ENCODE measurements at regions not wholly inside any gene's neighbourhood (a gene's known extent, or its start where the extent isn't known, plus 50 kb on each side); places are given as distances from the start of the nearest gene placed in this dataset.

DNA sequence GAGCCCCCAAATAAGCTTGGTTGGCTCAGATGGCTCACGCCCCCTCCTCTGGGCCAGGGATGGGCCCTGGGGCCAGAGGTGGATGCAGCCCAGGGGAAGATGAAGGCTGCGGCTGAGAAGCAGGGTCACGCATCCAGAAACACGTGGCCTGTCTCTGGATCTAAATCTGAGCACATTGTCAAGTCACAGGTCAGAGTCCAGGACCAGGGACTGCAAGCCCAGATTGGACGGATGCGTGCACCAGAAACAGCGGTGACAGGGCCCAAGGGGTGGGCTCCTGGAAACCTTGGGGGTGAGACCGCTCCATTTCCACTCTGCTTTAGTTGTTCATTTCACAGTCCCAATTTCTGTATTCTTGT lies 226.2 kb downstream of the ACKR3 start:
- DNase-seq (ENCODE audit: low read depth in 2 of 2), result no peak

DNA sequence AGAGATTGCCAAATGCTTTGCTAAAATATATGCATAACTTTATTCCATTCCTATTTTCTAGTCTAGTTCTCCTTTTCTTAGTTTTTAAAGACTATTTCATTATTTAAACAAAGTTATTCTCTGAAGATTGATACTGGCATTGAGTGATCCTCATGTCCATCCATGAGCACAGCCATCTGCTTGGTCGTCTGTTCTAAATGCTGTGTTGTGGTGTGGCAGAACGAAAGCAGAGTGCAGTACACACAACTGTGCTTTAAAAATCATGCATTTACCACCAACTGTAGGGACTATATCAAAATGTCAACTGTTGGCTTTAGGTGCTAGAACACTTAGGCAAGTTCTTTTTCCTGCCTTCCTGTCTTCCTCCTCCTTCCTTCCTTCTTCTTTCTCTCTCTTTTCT lies 226.6 kb downstream of the ACKR3 start:
- DNase-seq (ENCODE audit: low read depth in 2 of 2), result no peak

DNA sequence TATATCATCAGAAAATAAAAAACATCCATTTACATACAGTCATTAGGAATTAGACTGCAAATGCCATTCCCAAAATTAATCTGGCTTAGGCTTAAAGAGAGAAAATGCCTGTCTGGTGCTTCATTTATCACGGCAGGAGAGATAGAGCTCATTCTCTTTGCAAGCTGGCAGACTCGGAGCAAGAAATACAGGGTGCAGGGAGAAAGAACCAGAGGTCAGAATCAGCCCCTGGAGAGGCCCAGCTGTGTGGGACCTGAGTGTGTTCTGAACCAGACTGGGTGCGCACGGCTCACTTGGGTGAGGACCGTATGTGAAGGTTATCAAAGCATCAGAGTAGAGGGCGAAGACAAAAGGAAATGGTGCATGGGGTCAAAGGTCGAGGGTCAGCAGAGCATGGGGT lies 227.8 kb downstream of the ACKR3 start:
- DNase-seq (ENCODE audit: low read depth in 2 of 2), result no peak

DNA sequence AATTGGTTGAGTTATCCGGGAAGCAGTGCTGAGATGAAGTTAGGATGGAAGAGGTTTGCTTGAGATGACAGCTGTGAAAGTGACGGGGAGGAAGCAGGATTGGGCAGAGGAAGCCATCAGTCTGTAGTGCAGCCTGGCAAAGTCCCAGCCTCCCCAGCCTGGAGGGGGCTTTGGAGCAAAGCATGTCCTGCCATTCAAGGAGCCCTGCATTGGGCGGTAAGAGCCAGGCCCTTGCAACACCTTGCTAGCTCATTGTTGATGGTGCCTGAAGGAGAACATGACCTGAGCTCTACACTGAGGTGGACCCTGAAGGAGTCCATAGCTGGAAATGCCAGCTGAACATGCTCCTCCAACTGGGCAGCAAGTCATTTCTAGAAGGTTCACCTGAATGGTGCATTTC lies 228.9 kb downstream of the ACKR3 start:
- DNase-seq (ENCODE audit: low read depth in 2 of 2), result no peak

DNA sequence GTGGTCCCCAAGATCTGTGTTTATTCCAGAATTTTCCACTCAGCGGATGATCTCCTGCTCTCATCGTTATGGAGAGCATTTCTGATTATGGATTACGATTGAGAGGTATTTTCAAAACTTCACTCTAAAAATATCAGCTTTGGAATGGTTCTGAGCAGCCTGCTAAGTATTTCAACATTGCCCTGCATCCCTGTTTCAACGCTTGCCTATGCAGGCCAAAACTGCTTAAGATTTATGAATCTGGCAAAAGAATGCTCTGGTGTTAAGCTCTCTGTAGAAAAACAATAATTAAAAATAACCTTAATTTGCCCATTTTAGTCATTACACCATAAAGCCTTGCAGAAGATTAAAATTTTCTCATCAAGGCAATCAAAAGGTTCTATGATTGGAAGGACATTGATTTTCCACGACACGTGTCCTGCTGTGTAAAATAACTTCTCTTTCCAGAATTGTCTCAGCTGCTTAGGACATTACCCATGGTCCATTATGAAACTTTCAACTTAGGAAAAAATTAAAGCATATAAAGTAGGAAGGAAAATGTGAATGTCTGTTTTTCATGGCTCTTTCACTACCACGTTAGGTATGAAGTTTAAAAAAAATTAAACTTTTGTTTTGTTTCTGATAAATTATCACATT lies 229.9 kb downstream of the ACKR3 start:
- no peak for DNase-seq (ENCODE audit: low read depth in 2 of 2)

DNA sequence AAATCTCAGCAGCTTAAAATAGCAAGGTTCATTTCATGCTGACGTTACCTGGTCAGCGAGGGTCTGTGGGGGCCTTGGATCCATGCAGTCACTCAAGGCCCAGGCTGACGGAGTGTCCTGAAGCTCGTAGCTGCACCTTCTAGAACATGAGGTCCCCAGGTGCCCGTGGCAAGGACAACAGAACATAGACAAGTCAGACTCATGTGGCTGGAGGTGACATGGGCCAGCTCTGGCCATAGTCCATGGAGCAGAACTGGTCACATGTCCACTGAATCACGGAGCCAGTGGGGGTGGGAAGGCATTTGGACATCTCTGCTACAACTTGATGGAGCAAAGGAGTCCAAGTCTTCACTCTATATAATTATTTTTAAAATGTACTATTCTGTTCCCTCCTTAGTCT lies 233.2 kb downstream of the ACKR3 start:
- no peak for DNase-seq (ENCODE audit: low read depth in 2 of 2)

DNA sequence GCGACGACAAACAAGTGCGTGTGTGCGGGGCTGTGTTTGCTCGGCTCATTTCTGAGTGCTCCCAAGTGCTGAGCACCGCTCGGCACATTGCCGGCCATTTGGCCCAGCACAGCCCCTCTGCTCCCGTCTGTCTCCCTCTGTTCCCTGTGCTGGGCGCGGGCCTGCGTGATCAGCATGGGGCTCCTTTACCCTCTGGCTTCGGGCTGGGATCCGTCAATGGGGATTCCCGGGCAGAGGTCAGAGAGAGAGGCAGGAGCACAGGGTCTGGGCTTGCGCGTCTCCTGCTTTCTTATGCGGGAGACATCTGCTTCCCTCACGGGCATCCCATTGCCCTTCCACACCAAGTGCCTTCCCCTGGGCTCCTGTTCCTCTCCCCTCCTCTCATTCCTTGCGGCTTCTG lies 234.0 kb downstream of the ACKR3 start:
- DNase-seq (ENCODE audit: low read depth in 2 of 2), result no peak

DNA sequence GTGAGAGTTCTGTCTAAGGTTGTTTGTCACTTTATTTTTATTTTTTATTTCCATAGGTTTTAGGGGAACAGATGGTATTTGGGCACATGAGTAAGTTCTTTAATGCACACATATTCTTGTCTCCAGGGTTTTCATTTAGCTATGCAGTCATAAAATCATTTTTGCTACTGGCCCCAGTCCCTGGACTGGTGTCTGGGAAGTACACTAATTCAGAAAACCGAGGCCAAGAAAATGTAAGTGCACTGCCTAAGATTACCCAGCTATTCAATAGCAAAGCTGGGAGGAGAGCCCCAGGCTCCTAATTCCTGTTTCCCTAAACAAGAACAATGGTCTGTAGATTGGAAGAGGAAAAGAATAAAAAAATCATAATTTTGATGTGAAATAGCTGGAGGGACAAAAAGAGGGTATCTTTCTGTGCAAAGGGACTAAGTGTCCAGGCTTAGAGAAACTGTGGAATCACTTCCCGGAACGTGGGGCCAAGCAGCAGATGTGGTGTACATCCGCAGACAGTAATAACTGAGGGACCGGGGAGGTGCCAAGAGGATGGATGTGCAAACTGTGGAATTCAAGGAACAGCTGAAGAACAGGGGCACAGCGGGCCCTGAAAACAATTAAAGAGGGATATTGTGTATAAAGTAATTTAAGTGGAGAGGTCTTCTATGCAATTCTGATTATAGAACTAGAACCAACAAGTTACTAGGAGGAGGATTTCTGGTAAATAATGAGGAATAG lies 236.3 kb downstream of the ACKR3 start:
- DNase-seq (ENCODE audit: low read depth in 2 of 2), result no peak

DNA sequence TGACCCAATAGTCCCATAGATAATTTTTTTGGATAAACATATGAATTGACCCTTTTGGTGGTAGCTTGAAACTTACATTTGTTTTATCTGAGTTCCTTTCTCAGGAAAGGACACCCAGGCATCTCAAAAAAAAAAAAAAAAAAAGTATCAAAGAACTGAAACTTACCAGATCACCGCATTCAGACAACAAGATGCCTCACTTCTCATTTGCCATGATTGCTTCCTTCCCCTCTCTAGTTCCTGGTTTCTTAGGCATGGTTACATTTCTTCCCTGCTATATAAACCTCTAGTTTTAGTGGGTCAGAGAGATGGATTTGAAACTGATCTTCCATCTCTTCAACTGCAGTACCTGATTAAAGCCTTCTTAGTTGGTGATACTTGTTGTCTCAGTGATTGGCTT lies 240.1 kb downstream of the ACKR3 start:
- no peak for DNase-seq (ENCODE audit: low read depth in 2 of 2)

DNA sequence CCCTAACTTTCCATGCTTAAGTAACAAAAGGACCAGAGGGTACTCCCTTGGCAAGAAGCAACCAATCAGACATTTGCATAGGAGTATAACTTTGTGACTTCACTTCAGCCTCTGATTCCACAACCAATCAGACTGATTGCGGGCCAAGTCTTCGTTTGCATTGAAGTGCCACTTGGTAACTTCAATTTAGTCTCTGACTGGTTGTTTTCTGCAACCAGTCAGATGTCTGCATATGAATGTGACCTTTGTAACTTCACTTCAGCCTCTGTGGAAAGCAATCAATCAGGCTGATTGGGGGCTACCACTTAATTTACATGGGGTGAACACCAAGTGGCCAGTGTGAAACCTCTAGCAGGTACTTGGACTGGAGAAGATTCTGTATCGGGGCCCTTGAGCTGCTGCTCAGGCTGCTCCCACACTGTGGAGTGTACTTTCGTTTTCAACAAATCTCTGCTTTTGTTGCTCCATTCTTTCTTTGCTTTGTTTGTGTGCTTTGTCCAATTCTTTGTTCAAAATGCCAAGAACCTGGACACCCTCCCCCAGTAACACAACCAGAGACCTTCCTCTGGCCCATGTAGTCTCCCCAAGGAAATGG lies 241.5 kb downstream of the ACKR3 start:
- DNase-seq (ENCODE audit: low read depth in 2 of 2), result no peak

DNA sequence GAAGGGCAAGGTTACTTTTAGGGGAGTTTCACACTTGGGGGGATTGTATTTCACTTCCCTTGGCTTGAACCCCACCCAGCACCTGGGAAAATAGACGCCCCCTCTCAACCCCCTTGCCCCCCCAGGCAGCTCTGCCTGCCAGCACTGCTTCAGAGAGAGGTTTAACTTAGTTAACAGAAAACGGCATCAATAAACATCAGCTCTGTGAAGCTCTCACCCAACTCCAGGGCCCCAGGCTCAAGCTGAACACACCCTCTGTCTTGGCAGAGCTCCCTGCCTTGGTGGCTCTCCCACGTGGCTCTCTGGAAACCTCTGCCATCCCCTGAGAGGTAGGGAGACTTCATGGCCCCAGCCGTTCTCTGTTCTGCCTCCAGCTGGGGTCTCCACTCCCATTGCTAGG lies 244.1 kb downstream of the ACKR3 start:
- DNase-seq (ENCODE audit: low read depth in 2 of 2), result no peak

DNA sequence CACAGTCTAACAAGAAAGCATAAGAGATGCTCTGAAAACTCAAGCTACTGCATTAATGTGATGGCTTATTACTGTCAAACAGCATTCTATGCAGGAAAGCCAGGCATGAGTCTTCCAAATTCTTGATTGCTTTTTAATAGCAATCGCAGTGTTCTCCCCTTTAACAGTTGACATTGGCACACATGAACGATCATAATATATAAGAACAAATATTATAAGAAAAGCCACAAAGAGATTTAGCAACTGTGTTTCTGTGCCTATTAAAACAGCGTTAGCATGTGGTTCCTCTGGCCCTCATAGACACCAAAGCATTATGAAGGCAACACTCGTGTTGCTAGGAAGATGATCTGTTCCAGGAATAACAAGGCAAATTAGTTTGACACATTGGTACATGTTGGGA lies 245.0 kb downstream of the ACKR3 start:
- DNase-seq (ENCODE audit: low read depth in 2 of 2), result no peak

DNA sequence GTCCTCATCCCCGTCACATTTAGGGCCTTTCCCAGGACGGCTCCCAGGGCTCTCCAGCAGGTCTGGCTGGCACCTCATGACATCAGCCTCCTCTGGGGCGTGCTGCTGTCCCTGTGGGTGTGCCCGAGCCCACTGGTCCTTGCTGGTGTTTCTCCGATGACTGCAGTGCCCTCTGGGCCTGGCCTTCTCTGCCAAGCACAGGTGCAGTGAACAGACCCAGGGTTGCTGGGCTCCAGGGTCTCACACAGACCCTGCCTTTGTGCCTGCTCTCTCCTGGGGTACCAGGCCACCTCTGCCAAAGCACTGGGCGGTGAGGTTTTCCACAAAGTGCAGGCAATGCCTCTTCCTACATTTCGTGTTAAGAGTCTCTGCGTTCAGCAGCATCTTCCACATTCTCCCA lies 246.1 kb downstream of the ACKR3 start:
- DNase-seq (ENCODE audit: low read depth in 2 of 2), result no peak

DNA sequence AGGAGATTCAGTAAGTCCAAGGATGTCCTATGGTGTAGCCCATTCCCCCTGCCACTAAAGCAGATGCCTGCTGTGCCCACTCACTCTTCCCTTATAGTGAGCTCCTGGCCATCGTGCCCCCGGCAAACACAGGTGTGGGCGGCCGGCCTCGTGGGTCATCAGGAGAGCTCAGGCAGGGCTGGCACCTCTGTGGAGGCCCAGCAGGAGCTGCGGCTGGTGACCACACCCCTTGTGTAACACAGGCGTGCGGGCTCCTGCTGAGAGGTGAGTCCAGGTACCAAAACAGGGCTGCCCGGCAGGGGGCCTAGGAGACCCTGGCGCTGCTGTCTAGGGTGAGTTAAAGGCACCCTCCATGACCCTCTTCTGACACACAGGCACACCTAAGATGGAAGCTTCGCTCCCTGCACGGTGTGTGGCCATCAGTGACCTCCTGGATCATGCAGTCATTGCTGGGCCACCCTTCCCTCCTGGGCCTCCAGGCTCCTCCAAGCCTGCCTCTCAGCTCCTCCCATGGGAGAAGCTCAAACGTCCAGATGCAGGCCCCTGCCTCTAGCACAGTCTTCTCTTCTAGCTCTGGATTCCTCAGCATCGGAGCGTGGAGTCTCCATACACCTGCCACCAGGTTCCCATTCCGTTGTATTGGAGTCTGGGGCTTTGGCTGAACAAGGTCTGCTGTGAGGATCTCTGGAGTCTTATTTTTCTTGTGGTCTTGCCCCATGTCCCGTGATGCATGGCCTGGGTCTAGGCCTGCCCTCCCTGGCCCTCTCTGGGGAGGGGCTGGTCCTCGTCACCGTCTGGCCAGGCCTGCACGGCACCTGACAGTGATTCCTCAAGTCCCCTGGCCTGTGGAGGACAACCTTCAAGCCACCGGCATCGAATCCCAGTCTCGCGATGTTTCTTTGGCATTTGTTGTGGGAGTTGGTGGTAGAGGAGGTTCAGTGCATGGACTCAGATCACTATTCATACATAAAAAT lies 246.9 kb downstream of the ACKR3 start:
- DNase-seq (ENCODE audit: low read depth in 2 of 2), result no peak

DNA sequence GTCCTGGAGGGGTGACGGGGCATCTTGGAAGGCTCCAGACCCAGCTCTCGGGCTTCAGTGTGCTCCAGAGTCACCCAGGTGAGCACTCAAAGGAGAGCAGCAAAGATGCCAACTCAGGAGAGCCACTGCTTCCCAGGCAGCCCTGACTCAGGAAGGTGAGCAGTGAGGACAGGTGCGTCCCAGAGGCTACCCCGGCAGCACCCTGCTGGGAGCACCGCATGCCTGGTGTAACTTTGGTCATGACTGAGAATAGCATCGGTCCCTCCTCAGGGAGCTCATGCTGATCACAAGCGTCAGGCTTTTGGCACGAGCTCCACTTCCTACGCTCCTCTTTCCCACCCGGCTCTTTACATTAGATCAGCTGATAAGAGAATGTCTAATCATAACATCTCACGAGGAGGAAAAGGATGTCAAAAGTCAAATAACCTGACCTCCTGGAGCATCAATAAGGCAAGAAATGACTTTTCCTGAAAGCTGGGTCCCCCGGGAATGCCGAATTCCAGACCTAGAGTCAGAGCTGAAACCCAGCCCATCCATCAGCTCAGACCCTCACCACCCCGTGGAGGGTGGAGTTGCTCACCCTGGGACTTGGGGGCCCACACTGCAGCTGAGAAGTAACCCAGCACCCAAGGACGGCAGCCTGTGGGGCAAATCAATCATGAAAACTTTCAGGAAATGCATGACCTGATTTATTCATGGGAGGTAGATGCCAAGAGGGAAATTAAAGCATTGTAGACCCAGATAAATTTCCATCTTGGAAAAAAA lies 248.8 kb downstream of the ACKR3 start:
- DNase-seq (ENCODE audit: low read depth in 2 of 2), result no peak

DNA sequence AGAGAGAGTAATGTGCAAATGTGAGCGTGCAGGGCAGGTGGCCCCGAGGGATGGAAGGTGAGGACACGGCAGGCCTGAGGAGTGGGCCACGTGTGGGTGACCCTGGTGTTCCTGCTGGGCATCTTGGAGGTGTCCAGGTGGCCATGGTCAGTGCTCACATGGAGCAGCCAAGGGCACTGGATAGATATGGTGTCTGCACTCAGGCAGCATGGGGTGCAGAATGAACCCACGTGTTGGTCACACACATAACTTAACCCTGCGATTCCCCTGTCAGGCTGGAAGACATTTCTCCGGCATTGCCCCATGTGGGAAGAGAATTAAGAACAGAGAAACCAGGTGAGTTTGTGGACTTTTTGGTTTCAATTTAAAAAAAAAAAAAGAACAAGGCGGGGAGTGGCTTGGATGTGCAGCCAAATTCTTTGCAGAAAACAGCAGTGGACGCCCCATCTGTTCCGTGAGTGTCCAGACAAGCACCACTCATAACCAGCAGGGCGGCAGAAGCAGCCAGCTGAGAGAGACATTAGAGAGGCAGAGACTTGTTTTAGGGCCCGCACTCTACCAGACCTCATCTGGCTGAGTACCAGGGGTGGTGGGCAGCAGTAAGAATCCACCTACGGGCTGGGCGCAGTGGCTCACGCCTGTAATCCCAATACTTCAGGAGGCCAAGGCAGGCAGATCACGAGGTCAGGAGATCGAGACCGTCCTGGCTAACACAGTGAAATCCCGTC lies 249.8 kb downstream of the ACKR3 start:
- DNase-seq (ENCODE audit: low read depth in 2 of 2), result no peak

DNA sequence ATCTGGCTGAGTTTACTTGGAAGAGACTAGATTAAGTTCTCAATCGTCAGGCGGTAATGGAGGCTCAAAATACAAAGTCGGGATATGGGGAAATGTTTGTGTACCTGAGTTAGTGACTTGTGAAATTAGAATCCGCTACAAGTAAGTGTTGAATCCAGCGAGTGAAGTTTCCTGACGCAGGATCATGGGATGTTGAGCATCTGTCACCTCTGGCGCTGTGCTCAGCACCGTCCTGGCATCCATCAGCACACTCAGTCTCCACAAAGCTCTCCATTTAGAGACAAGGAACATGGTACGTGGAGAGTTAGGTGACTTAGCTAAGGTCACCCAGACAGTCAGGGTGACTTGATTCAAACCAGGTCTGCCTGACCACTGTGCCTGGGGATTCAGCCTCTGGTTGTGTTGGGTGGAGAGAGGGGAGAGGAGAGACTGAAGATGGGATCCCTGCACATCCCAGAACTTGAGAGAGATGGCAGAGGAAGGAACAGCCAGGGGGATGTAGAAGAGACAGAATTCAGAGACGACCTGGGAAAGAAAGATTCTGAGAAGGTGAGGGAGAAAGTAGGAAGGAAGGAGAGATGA lies 251.2 kb downstream of the ACKR3 start:
- no peak for DNase-seq (ENCODE audit: low read depth in 2 of 2)

DNA sequence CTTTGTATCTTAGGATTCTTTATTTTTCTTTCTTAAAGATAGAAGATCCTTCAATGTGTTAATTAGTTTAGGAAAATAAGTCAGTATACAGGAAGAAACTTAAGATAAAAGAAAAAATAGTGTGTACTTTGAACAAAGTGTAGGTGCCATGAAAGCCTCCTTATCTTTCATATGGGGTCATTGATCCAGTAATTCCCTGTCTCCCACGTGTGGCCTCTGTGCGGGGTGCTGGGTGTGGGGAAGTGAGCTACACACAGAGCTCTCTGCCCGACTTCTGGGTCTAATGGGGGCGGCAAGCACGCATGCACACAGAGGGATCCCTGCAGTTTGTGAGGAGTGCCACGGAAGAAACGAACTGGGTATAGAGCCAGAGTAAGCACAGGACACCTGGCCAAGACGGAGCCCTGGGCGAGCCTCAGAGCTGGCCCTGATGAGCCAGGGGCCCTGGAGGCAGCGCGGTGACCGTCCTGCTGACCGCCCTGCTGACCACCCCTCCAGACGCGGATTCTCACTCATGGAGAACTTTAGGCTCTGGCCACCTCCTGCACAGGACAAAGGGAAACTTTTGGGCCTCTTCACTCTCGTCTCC lies 253.5 kb downstream of the ACKR3 start:
- DNase-seq (ENCODE audit: low read depth in 2 of 2), result no peak

DNA sequence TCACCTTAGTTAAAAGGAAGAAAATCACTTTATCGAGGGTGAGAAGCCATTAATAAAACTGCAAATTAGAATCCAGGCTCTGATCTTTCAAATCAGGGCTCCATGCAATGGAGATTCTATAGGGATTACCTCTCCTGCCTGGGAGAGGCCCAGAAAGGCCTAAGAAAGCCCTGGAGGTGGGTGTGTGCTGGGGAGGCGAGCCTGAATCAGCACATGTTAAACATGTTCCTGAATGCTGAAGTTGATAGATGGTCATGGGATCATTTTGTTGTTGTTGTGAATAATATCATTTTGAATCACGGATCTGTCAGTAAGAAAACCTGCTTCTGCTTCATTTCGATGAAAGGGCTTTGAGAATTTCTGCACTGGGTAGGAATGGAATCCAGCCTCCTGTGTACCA lies 254.3 kb downstream of the ACKR3 start:
- DNase-seq (ENCODE audit: low read depth in 2 of 2), result no peak

DNA sequence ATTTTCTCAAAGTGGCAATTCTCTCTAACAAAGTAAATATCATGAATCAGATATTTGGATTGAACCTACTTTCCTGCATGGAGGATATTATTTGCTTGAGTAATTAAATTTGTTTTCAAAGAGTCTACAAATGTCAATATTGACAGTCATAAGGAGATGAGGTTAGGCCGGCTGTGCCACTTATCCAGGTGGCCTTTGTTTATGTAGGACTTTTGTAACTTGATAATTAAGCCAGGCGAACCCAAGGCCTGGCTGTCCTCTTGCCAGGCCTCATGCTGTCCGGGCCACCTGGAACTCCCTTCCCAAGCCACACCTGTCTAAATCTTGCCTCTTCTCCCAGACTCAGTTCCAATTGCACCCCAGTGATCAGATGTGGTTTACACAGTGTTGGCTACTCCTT lies 255.2 kb downstream of the ACKR3 start:
- no peak for DNase-seq (ENCODE audit: low read depth in 2 of 2)

All from stimulated activated CD8-positive, alpha-beta memory T cell treated with anti-CD3 and anti-CD28 coated beads, Interleukin-2, amount 100 ng/mL, for 48 hours (primary cell).